ENCODE measurements at regions not wholly inside any gene's neighbourhood (a gene's known extent, or its start where the extent isn't known, plus 50 kb on each side); places are given as distances from the start of the nearest gene placed in this dataset.
A peak's percentile ranks its signal among the peaks of the same experiment; 100 is the strongest.

GRCh38 chrX:81348388-81348787 is 146.5 kb downstream of the SH3BGRL start:
- in situ Hi-C loops (cut with HindIII; ENCODE audit: low sequenced_read_pairs), result no loop called here
- TF ChIP-seq, protein P1, sequence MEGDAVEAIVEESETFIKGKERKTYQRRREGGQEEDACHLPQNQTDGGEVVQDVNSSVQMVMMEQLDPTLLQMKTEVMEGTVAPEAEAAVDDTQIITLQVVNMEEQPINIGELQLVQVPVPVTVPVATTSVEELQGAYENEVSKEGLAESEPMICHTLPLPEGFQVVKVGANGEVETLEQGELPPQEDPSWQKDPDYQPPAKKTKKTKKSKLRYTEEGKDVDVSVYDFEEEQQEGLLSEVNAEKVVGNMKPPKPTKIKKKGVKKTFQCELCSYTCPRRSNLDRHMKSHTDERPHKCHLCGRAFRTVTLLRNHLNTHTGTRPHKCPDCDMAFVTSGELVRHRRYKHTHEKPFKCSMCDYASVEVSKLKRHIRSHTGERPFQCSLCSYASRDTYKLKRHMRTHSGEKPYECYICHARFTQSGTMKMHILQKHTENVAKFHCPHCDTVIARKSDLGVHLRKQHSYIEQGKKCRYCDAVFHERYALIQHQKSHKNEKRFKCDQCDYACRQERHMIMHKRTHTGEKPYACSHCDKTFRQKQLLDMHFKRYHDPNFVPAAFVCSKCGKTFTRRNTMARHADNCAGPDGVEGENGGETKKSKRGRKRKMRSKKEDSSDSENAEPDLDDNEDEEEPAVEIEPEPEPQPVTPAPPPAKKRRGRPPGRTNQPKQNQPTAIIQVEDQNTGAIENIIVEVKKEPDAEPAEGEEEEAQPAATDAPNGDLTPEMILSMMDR (IDR thresholded peaks at IDR 0.05; ENCODE audit: low read depth, low read length), result no peak
- no peak overlapping the region for H3K4me3 ChIP-seq (ENCODE audit: low read depth, low read length)
- DNase-seq (ENCODE audit: low read depth, low spot score), result no peak

- in situ Hi-C loops (cut with HindIII; ENCODE audit: low sequenced_read_pairs), result no loop called here
- H3K4me3 ChIP-seq (ENCODE audit: low read depth, low read length), result no peak overlapping the region
- TF ChIP-seq, protein P1 (IDR thresholded peaks at IDR 0.05; ENCODE audit: low read depth, low read length), result no peak
- no peak for DNase-seq (ENCODE audit: low read depth, low spot score)
Measured at GRCh38 chrX:81354954-81355353, 153.1 kb downstream of the SH3BGRL start.

DNA sequence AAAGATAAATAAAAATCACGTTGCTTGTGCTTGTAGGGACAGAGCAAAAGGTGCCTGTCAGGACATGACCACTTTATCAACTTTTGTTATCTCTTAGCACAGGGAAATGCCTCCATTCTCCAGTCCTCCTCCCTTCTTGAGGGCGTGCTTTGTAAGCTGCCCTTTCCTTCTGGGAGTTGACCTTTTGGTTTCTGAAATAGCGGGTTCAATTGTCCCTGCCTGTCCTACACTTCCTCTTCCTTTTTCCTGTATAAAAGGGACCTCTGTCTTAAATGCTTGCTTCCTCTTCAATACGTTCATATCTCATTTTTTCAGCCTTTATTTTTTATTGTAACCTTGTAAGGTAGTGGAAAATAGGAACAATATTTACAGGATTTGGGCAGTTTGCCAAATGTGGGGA is 153.5 kb downstream of the SH3BGRL start:
- no peak overlapping the region for H3K4me3 ChIP-seq (ENCODE audit: low read depth, low read length)
- DNase-seq (ENCODE audit: low read depth, low spot score), result no peak
- TF ChIP-seq, protein P1 (IDR thresholded peaks at IDR 0.05; ENCODE audit: low read depth, low read length), result no peak
- in situ Hi-C loops (cut with HindIII; ENCODE audit: low sequenced_read_pairs), result no loop called here

GRCh38 chrX:81367291-81367690 is 165.4 kb downstream of the SH3BGRL start:
- H3K4me3 ChIP-seq (ENCODE audit: low read depth, low read length), result no peak overlapping the region
- TF ChIP-seq, protein P1 (IDR thresholded peaks at IDR 0.05; ENCODE audit: low read depth, low read length), result no peak
- DNase-seq (ENCODE audit: low read depth, low spot score), result no peak
- in situ Hi-C loops (cut with HindIII; ENCODE audit: low sequenced_read_pairs), result no loop called here

DNA sequence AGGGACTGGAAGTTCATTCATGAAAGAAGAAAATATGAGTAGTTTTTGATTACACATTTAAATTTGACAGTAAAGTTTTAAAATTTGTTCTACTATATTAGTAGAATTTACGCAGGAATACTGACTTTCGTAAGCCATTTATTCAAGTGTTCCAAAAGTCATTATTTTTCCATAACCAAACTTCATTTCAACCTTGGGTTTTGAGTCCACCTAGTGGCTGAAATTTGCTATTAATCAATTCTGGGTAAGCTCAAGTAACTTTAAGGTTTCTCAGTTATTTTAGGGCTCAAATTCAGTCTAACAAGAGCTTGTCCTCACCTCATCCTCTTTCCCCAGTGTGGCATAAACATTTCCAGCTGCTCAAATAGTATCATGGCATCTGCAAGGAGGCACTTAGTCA is 175.4 kb downstream of the SH3BGRL start:
- TF ChIP-seq, protein P1 (IDR thresholded peaks at IDR 0.05; ENCODE audit: low read depth, low read length), result peak; percentile 49
- DNase-seq (ENCODE audit: low read depth, low spot score), result peak; percentile 31
- H3K4me3 ChIP-seq (ENCODE audit: low read depth, low read length), result no peak overlapping the region
- in situ Hi-C loops (cut with HindIII; ENCODE audit: low sequenced_read_pairs), result no loop called here

- TF ChIP-seq, protein P1 (IDR thresholded peaks at IDR 0.05; ENCODE audit: low read depth, low read length), result no peak
- in situ Hi-C loops (cut with HindIII; ENCODE audit: low sequenced_read_pairs), result no loop called here
- no peak for DNase-seq (ENCODE audit: low read depth, low spot score)
- H3K4me3 ChIP-seq (ENCODE audit: low read depth, low read length), result no peak overlapping the region
Measured at GRCh38 chrX:81378560-81378959, 176.7 kb downstream of the SH3BGRL start.

GRCh38 chrX:81390237-81390636 is 188.3 kb downstream of the SH3BGRL start:
- no peak for DNase-seq (ENCODE audit: low read depth, low spot score)
- in situ Hi-C loops (cut with HindIII; ENCODE audit: low sequenced_read_pairs), result no loop called here
- H3K4me3 ChIP-seq (ENCODE audit: low read depth, low read length), result no peak overlapping the region
- TF ChIP-seq, protein P1 (IDR thresholded peaks at IDR 0.05; ENCODE audit: low read depth, low read length), result no peak
